Tibial artery (tissue), 4 donors: ENCODE measurements at regions not wholly inside any gene's neighbourhood (a gene's known extent, or its start where the extent isn't known, plus 50 kb on each side); places are given as distances from the start of the nearest gene placed in this dataset.

Source experiments
- DNase-seq, 2 donors: peaks; one replicate each; pipeline ENCODE4 v3.0.0-alpha.2; 2019
- H3K27ac ChIP-seq, 2 donors: fragments of 200-600 bp; sonication (generic) in 1 of 2; 1 replicate in 1 of 2; 2 replicates in 1 of 2; pipeline ENCODE4 v1.5.1; 2018 to 2019; ENCODE audit warnings: mild to moderate bottlenecking in 1 of 2
- H3K27me3 ChIP-seq, 2 donors: fragments of 200-600 bp; sonication (generic) in 1 of 2; one replicate each; pipeline versions ENCODE4 v1.5.1 to v1.6.0; 2016 to 2019
- H3K36me3 ChIP-seq, 3 donors: fragments of 200-600 bp; sonication (generic) in 2 of 3; one replicate each; pipeline ENCODE4 v1.5.1; 2016 to 2019; ENCODE audit warnings: mild to moderate bottlenecking in 2 of 3
- H3K4me1 ChIP-seq, 4 donors: fragments of 200-600 bp; sonication (generic) in 2 of 4; 1 replicate in 3 of 4; 2 replicates in 1 of 4; pipeline ENCODE4 v1.5.1; 2016 to 2019
- H3K4me3 ChIP-seq, 2 donors: fragments of 200-600 bp; sonication (generic) in 1 of 2; 1 replicate in 1 of 2; 2 replicates in 1 of 2; pipeline ENCODE4 v1.5.1; 2018 to 2019; ENCODE audit warnings: mild to moderate bottlenecking in 2 of 2
- H3K9me3 ChIP-seq, 3 donors: fragments of 200-600 bp; sonication (generic) in 1 of 3; one replicate each; pipeline ENCODE4 v1.5.1; 2016 to 2019
- CTCF ChIP-seq, 2 experiments: fragments of 200-600 bp in 1 of 2; fragments of 450-650 bp in 1 of 2; IDR thresholded peaks; one replicate each; pipeline ENCODE4 v1.5.1; 2017 to 2019; ENCODE audit warnings: antibody characterized with exemption in 2 of 2, mild to moderate bottlenecking in 1 of 2, moderate library complexity in 1 of 2
- intact Hi-C: fragments of 100-400 bp; cut with DNase I; formaldehyde crosslinking; loops from one replicate; pipeline ENCODE4 v1.15.0; 2023; ENCODE audit warnings: low total_unique reads

- intact Hi-C loops, result no loop called here
- no peak for DNase-seq
Observed at GRCh38 chr16:55232822-55233221, 91.2 kb upstream of the IRX6 start.

GRCh38 chr16:55233464-55233863, 90.5 kb upstream of the IRX6 start:
- Histone ChIP-seq H3K36me3 (no peaks in the 10 kb centered on the region), H3K9me3 (no peaks in the 10 kb centered on the region), H3K4me1 (no peaks in the 10 kb centered on the region), H3K27ac (no peak overlapping the region), H3K4me3 (no peak overlapping the region), H3K27me3 (peaks cover 0 to 4% of the 10 kb centered on the region in 2 donors)
- intact Hi-C loops, result no loop called here
- no peak for DNase-seq
- no peak for TF ChIP-seq CTCF (IDR thresholded peaks at IDR 0.05)

More at GRCh38 chr16:55232822-55233221, 91.2 kb upstream of the IRX6 start:
- Histone ChIP-seq H3K4me1 (no peaks in the 10 kb centered on the region), H3K9me3 (no peaks in the 10 kb centered on the region), H3K36me3 (no peaks in the 10 kb centered on the region), H3K27ac (no peak overlapping the region), H3K27me3 (peaks cover 0 to 4% of the 10 kb centered on the region in 2 donors), H3K4me3 (no peak overlapping the region)
- no peak for TF ChIP-seq CTCF (IDR thresholded peaks at IDR 0.05)

GRCh38 chr16:55236655-55237054, 87.3 kb upstream of the IRX6 start:
- Histone ChIP-seq H3K4me3 (no peak overlapping the region), H3K9me3 (no peaks in the 10 kb centered on the region), H3K27ac (no peak overlapping the region), H3K4me1 (no peaks in the 10 kb centered on the region), H3K27me3 (peaks cover 0 to 4% of the 10 kb centered on the region in 2 donors), H3K36me3 (no peaks in the 10 kb centered on the region)
- no peak for DNase-seq
- no peak for TF ChIP-seq CTCF (IDR thresholded peaks at IDR 0.05)
- intact Hi-C loops, result no loop called here

- H3K36me3 ChIP-seq, result no peaks in the 10 kb centered on the region
- no peak for DNase-seq
- intact Hi-C loops, result no loop called here
- peaks cover 0 to 4% of the 10 kb centered on the region in 2 donors for H3K27me3 ChIP-seq
- H3K9me3 ChIP-seq, result no peaks in the 10 kb centered on the region
- no peak for TF ChIP-seq CTCF (IDR thresholded peaks at IDR 0.05)
- H3K4me1 ChIP-seq, result no peaks in the 10 kb centered on the region
- H3K27ac ChIP-seq, result no peak overlapping the region
- H3K4me3 ChIP-seq, result no peak overlapping the region
Observed at GRCh38 chr16:55239723-55240122, 84.3 kb upstream of the IRX6 start.

GRCh38 chr16:55240888-55241287, 83.1 kb upstream of the IRX6 start:
- Histone ChIP-seq H3K27ac (no peak overlapping the region), H3K27me3 (peaks cover 0 to 4% of the 10 kb centered on the region in 2 donors), H3K9me3 (no peaks in the 10 kb centered on the region), H3K36me3 (no peaks in the 10 kb centered on the region), H3K4me1 (no peaks in the 10 kb centered on the region), H3K4me3 (no peak overlapping the region)
- DNase-seq, result no peak
- TF ChIP-seq CTCF (IDR thresholded peaks at IDR 0.05), result no peak
- intact Hi-C loops, result no loop called here

GRCh38 chr16:55242667-55243066, 81.3 kb upstream of the IRX6 start:
- no peak overlapping the region for H3K4me3 ChIP-seq
- H3K9me3 ChIP-seq, result no peaks in the 10 kb centered on the region
- H3K27me3 ChIP-seq, result no peaks in the 10 kb centered on the region
- H3K36me3 ChIP-seq, result no peaks in the 10 kb centered on the region
- H3K4me1 ChIP-seq, result no peaks in the 10 kb centered on the region
- no peak for DNase-seq
- intact Hi-C loops, result no loop called here
- no peak for TF ChIP-seq CTCF (IDR thresholded peaks at IDR 0.05)
- H3K27ac ChIP-seq, result no peak overlapping the region
